OCI-M1 (cell line): ENCODE measurements at regions not wholly inside any gene's neighbourhood (a gene's known extent, or its start where the extent isn't known, plus 50 kb on each side); places are given as distances from the start of the nearest gene placed in this dataset.
"Not testable (repeated sequence)": the region's sequence is repeated elsewhere in the genome, so short reads cannot be mapped to it uniquely, and the experiment has no call there.

Experiments
- DNase-seq: peaks from one replicate; lab custom pipeline; 2025; lab: John Stamatoyannopoulos, UW

DNA sequence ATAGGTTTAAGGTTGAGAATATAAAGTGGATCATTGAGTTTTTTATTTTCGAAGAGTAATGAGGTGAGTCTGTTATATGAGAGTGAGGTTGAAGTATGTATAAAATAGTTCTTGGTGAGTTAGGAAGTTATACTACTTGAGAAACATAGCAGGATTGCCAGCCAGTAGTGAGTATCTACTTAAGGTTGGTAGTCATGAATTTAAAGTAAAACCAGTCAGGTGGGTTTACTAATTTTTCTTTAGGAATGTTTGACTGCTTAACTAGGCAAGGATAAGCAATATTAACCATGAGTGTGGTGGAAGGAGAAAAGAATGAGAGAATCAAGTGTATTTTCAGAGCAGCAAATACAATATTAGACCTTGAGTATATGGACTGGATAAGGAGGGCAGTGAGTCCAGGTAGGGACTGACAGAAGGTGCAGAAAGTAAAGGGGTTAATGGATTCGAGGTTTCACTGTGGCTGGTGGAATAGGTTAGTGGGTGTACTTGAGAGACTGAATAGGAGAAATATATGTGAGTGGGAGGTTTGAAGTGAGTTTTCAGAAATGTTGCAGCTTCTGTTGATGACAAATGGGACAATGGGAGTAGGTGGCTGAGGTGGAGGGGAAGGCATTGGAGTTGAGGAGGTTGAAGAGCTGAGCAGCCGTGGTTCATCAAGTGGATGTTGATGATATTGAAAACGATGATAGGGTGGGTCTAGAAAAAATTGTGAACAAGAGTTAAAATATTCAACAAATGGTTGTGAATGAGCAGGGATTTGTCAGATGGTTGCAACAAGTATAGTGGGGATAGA lies 232.5 kb upstream of the ASCC3 start:
- DNase-seq, result no peak

DNA sequence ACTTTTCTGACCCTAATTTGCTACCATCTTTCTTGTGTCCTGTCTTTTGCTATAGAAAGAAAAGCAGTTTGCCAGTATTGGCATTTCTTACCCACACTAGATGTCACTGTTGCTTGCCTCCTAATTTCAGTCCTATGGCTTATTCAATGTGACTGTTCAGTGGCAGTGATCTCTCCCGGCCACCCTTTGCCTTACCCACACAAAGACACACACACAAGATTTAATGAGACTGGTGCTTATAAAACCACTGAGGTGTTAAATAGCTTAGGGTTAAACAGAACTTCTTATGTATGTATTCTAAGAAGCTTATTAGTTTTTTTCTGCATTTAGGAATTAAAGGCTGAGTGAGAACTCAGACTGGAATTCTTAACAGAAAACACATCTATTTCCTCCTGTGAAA lies 233.6 kb upstream of the ASCC3 start:
- DNase-seq, result peak; percentile 76

DNA sequence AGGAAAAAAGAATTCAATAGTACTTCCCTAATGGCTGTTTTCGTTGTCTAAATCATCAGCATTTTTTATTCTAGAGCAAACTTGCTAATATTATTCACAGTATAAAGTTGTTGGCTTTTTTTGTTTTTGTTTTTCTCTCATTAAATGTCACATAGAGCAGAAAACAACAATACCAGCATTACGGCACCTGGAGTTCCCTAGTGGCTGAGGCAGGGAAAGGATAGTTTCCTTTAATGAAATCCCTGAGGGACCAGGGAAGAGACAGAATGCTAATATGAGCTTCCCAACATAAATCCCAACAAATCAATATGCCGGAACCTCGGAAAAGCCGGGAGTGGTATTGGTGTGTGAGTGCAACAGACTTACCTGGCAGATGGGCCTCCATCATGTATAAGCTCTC lies 235.2 kb upstream of the ASCC3 start:
- no peak for DNase-seq

DNA sequence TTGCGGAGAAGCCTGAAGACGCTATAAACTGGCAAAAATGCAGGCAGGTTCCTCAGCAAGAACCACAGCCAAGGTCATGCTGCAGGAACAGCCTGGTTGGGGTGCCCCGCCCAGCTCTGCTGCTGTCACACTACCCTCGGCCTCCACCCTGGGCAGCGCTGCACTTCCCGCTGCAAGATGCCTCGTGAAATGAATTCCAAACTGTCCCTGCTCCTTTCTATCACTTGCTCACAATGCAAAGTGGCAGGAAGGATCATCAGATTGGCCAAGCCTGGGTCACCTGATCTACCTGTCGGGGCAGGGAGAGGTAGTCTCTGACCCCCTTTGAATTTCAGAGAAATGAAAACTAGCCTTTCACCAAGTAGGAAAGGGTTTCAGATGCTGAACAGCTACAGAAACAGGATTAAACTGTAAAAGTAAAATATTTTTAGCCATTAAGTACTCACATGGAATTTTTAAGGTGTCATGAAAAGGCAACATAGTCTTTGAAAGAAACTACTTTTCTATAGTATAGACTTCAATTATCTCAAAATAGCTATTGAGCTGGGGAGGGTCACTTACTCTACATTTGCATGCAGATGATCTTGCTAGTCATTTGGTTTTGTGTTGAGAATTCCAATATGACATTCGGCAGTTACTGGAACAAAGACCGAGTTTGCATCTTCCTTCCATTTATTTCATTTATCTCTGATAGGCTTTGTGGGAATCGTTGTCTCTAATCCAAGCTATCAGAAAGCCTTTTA lies 236.4 kb upstream of the ASCC3 start:
- no peak for DNase-seq

DNA sequence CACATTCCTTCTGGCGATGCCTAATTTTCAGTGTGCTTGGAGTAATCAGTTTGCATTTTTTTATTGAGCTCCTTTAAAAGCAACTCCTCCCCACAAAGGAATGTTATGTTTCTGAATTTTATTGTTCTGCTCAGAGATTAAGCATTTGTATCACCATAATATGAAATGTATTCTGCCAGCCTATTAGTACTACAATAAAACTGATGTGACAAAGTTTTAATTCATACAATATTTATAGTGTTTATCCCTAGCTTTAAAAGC lies 236.9 kb upstream of the ASCC3 start:
- DNase-seq, result no peak

DNA sequence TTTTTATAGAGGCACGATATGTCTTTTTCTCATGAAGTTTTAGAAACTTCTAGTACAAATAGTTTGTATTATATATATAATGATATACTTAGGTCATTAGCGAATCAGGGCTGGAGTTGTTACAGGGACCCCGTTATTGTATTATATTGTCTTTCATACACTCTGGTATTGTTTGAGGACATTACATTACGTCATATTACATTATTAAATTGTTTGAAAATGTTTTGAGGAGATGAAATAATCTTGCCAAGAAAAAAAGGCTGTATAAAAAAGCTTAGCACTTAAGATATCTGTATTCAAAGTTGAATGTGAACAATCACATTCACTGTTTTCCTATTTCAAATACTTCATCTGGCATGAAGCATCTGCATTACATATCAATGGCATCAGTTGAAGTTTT lies 239.6 kb upstream of the ASCC3 start:
- DNase-seq, result no peak

DNA sequence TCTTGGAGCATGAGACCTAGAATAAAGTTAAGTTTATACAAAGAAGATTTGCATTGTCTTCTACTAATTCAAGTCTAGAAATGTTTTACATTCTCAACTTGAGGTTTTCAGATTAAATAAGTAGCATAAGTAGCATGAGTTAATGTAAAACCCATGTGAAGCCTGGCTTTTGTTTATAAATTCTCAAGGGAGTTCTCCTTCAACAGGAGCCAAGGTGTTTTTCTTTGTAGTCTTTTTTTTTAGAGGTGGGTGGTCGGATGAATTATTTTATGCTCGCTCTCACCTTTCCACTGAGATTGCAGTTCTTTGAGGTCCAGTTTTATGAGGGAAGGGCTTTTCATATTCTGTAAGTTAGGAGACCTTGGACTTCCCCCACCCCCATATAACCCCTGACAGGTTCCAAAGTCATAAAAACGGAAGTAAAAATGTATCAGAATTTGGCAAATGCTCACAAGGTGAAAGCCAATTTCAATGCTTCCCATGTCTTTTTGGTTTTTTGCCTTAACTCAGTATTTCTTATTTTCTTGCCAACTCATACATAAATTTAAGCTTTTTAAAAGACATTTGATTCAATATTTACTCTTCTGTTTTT lies 244.3 kb upstream of the ASCC3 start:
- no peak for DNase-seq

DNA sequence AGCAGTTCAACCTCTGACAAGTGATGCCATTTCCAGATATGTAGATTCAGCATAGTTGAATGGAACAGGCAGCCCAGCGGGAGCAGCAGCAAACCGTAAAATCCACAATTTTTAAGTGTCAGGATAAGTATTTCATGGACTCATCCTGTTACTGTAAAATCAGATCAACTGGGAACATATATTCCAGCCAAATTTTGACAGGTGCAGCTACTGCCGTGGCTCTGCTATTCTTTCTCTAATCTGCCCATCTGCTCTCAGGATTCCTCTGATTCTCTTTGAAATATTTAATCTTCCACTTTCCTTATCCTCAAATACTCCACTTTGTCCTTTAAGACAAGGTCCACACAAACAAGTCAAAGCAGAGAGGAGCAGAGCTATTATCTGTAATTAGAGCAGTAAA lies 245.4 kb upstream of the ASCC3 start:
- no peak for DNase-seq

DNA sequence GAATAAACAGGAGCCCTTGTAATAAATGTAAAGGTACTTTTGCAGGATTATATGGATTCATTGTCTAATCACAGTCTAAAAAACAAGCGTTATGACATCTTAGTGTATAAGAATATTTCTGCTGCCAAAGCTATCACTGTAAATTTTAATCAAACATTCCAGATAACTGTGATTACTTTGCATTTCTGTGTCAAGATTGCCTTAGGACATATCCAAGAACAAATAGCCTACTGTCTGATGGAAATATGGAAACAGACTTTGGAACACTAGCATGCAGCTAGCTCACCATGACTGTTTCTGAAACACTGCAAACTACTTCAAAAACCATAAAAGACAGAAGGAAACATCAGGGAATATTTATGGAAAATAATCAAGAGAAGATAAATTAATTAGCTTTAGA lies 248.7 kb upstream of the ASCC3 start:
- no peak for DNase-seq

DNA sequence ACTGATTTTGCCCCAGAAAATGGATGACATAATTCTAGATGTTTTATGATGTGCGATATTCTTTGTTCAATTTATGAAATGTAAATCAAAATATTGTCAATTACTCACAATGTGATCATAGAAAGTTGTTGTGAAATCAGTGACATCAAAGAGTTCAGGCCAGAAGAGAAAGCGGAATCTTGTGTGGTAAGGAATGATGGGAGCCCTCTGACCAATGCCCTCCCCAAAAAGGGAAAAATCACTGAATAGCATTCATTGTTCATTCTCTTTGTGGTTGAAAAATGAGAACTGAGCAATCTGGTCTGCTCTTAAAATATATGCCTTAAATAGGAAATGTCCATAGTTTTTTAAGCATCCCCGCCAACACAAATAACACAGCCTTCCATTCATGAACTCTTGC lies 247.1 kb upstream of the GRIK2 start:
- DNase-seq, result no peak

DNA sequence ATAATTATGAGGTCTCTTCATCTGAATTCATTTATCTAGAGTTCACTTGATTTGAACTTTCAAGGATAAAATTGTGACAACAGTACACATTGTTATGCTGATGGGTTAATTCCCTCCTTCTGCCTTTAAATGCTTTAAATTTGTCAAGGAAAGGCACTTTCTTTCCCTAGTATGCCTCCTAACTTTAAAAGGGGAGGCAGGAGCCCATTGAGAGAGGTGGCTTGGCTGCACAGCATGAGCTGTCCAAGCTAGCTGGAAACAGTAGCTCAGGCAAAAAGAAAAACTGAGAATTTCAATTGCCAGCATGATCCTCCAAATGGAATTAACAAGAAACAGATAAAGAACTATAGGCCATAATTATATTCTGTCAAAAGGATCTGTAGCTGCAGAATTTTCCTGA lies 243.3 kb upstream of the GRIK2 start:
- no peak for DNase-seq

DNA sequence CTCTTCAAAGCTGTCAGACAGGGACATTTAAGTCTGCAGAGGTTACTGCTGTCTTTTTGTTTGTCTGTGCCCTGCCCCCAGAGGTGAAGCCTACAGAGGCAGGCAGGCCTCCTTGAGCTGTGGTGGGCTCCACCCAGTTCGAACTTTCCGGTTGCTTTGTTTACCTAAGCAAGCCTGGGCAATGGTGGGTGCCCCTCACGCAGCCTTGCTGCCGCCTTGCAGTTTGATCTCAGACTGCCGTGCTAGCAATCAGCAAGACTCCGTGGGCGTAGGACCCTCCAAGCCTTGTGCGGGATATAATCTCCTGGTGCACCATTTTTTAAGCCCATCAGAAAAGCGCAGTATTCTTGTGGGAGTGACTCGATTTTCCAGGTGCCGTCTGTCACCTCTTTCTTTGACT lies 235.9 kb upstream of the GRIK2 start:
- DNase-seq, result not testable (repeated sequence)

DNA sequence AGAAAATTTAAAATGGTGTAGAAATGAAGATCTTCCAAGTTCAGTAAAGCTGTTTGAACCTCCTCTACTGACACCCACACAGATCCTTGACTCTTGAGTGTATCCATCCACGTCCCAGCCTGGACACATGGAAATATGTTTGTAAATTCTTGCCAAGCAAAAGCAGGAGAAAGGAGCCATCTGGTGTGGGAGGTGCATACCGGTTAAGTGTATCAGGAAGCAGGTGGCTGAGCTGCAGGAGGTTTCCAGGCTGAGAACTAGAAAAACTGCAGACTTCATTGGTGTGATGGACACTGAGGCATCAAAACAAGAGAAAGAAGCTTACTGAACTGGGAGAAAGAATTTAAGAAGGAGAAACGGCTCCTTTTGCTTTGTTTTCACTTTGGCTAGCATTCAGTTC lies 229.9 kb upstream of the GRIK2 start:
- DNase-seq, result no peak

DNA sequence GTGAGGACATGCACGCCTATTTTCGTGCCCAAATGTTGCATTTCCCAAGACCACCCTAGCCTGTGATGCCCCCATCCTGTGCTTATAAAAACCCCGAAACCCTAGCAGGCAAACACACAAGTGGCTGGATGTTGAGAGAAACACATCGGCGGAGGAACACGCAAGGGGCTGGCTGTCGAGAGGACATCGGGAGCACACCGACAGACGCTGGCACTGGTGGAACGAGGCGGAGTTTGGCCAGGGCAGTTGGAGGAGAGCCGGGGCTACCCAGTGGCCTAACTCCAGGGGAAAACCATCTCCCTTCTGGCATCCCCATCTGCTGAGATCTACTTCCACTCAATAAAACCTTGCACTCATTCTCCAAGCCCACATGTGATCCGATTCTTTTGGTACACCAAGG lies 225.9 kb upstream of the GRIK2 start:
- DNase-seq, result no peak

DNA sequence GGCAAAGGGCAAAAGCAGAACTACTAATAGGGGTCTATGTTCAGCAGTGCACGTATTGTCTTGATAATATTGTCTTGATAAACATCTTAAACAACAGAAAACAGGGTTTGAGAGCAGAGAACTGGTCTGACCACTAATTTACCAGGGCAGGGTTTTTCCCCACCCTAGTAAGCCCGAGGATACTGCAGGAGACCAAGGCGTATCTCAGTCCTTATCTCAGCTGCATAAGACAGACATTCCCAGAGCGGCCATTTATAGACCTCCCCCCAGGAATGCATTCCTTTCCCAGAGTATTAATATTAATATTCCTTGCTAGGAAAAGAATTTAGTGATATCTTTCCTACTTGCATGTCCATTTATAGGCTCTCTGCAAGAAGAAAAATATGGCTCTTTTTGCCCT lies 222.5 kb upstream of the GRIK2 start:
- not testable (repeated sequence) for DNase-seq

DNA sequence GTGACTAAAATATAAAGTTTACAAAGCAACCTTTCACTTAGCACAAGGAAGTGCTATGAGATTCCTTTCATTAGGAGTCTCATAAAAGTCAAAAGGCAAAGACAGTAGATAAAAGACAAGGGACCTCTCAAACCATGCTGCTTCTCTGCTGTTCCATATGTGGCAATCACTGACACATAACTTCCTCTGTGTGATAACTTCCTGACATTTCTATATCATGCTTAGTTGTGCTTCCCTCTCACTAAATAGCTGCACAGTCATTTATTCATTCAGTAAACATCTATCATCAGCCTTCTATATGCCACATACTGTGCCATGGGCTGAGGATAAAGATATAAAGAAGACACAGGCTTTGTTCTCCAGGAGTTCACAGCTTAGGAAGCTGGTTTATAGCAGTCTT lies 214.8 kb upstream of the GRIK2 start:
- peak; percentile 39 for DNase-seq

DNA sequence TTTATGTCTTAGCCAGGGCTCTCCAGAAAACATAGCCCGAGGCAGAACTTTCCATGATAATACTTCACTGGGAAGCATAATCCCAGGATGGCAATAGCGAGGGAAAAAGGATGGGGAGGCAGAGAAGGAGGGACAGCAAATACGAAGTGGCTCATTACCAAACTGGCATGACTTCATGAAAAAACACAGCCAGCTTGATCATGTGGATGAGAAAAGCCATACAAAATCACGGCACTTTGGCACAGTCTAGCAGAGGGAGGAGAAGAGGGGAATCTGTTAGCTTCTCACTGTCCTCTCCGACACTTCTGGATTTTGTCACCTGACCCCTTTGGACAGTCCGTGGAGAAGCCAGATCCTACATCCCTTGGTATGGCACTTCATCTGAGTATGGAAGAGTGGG lies 212.5 kb upstream of the GRIK2 start:
- DNase-seq, result no peak

DNA sequence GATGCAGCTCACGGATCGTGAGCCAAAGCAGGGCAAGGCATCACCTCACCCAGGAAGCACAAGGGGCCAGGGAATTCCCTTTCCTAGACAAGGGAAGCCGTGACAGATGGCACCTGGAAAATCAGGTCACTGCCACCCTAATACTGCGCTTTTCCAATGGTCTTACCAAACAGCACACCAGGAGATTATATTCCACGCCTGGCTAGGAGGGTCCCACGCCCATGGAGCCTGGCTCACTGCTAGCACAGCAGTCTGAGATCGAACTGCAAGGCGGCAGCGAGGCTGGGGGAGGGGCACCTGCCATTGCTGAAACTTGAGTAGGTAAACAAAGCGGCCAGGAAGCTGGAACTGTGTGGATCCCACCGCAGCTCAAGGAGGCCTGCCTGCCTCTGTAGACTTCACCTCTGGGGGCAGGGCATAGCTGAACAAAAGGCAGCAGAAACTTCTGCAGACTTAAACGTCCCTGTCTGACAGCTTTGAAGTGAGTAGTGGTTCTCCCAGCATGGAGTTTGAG lies 205.2 kb upstream of the GRIK2 start:
- not testable (repeated sequence) for DNase-seq

DNA sequence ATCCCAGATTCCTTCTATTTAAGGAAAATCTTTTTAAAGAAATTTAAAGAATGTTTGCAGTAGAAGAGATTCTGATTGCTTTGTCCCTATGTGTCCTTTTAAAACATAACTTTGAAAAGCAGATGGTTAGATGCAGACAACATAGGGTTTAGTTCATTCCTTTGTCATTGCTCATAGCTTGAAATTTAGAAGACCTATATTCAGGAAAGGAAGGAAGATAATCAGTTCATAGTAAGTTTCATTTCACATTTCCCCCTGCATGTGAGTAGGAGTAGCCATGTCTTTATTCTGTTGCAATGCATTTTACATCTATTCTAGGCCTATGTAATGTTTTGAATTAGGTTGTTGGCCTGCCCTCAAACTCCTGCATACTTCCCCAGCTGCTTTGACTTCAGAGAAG lies 197.9 kb upstream of the GRIK2 start:
- DNase-seq, result no peak

DNA sequence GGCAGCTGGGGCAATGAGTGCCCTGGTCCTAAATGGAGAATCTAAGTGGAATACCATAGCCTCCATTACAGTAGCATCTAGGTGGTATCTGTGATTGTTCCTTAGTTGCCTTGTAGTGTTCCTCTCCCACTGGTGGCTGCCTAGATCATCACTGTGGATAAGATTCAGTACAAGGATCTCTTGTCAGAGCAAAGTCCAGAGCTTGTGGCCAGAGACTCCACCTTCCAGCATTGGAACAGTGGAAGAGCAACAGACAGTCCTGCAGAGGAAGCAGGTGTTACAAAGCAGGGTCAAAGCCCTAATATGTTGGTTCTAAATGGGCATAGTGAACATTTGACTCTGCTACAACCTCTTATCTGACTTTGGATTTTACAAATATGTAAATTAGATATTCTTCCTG lies 194.1 kb upstream of the GRIK2 start:
- no peak for DNase-seq

DNA sequence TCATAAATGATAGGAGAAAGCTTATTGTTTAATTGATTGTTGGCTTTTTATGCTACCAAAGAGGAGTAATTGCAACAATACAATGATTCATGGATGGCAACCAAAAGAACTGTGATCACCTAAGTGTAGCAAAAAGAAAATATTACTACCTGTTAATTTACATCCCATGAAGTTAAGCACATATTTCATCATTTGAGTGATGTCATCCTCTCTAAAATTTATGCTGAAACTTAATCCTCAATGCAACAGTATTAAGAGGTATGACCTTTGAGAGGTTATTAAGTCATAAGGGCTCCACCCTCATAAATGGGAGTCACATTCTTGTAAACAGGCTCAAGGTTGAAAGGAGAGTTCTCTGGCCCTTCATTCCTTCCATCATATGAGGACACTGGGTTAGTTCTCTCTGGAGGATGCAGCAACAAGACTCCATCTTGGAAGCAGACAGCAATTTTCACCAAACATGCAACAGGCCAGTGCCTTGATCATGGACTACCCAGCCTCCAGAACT lies 190.6 kb upstream of the GRIK2 start:
- DNase-seq, result no peak

DNA sequence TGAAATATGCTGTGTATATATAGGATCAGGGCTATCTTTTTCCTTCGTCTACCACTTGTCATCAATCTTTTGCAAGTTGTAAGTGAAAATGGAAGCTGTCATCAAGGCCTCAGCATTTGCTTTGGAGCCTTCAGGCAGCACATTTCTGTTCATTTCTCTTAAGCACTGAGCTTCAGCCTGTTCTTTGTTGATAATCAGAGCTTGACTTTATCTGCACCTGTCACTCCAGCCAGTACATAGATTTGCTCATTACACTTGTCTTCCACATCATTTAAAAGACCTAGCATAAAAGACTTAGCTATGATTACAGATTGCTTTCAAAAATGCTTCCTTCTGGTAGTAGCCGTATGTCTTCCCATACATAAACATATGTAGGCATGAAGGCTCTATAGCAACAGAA lies 189.8 kb upstream of the GRIK2 start:
- peak; percentile 32 for DNase-seq

DNA sequence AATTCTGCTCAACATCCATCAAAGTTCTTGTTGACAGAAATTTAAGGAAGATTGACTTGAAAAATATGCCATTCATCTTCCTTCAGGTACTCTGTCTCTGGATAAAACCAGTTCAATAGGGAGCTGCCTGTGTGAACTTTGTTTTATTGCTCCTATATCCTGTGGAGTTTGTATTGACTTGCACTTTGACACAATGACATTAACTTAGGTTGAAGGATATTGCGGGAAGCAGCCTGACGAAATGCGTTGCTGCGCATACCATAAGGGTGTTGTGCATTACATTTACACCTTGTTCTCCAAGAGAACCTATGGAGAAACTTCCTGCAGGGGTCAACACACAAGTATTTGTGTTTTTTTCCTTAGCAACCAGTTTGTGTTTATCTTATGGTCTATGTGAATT lies 185.4 kb upstream of the GRIK2 start:
- DNase-seq, result no peak
